GM12878 (cell line): ENCODE measurements at regions not wholly inside any gene's neighbourhood (a gene's known extent, or its start where the extent isn't known, plus 50 kb on each side); places are given as distances from the start of the nearest gene placed in this dataset.
A peak's percentile ranks its signal among the peaks of the same experiment; 100 is the strongest.
"Not testable (repeated sequence)": the region's sequence is repeated elsewhere in the genome, so short reads cannot be mapped to it uniquely, and the experiment has no call there.

Experiments used
- ATAC-seq: fragments of 200-7000 bp; cut with Tn5 transposase; 3 replicates; pipeline ENCODE4 v1.9.1; 2020; ENCODE audit warnings: mild to moderate bottlenecking, moderate library complexity
- BruUV-seq: library from RNA; stranded (reverse); fragments of 400-500 nt; replicated peaks from 2 replicates; lab custom pipeline; 2021; lab: Mats Ljungman, UMichigan
- CTCF ChIA-PET: fragments of 300-600 bp; sonication (Branson Sonifier 250); formaldehyde crosslinking; extraction: SDS; loops from one replicate; lab custom pipeline; 2021; ENCODE audit warnings: inconsistent platforms; lab: Yijun Ruan, JAX
- POLR2A ChIA-PET: fragments of 350-600 bp; formaldehyde crosslinking; extraction: SDS; loops from one replicate; lab custom pipeline; 2021; ENCODE audit warnings: inconsistent platforms; lab: Charles Lee
- RAD21 ChIA-PET: fragments of 300-600 bp; sonication (Branson Sonifier 250); formaldehyde crosslinking; loops from one replicate; lab custom pipeline; 2023; ENCODE audit warnings: antibody characterized with exemption; ENCODE audit not compliant: unreplicated experiment; lab: Charles Lee
- SMC1A ChIA-PET: fragments of 300-600 bp; sonication (Branson Sonifier 250); formaldehyde crosslinking; loops from one replicate; lab custom pipeline; 2023; ENCODE audit not compliant: unreplicated experiment, uncharacterized antibody; lab: Charles Lee
- DNase-seq: peaks from one replicate; pipeline ENCODE4 v3.0.0-alpha.2; 2011; ENCODE audit warnings: low read depth, low spot score
- FAIRE-seq: peaks from 3 replicates; lab custom pipeline; 2011; peaks lifted over from hg19 to GRCh38; lab: Jason Lieb, UNC
- H2AFZ ChIP-seq: 2 replicates; pipeline ENCODE4 v1.6.0; 2011; ENCODE audit warnings: low read depth, low read length, control low read depth; ENCODE audit not compliant: control insufficient read depth
- H3K27ac ChIP-seq: 2 replicates; pipeline ENCODE4 v1.5.1; 2011; ENCODE audit warnings: control low read depth; ENCODE audit not compliant: control insufficient read depth, insufficient read depth
- H3K27me3 ChIP-seq, 2 experiments: replicated peaks in 1 of 2; 2 replicates each; pipeline versions ENCODE4 v1.6.0 to v1.6.1; 2011; ENCODE audit warnings: low read length in 1 of 2; ENCODE audit not compliant: control insufficient read depth in 2 of 2, insufficient read depth in 2 of 2
- H3K36me3 ChIP-seq, 2 experiments: 2 replicates each; pipeline ENCODE4 v1.5.1; 2011; ENCODE audit warnings: low read length in 1 of 2; ENCODE audit not compliant: control insufficient read depth in 2 of 2, insufficient read depth in 2 of 2
- H3K4me1 ChIP-seq: 2 replicates; pipeline ENCODE4 v1.6.1; 2011; ENCODE audit warnings: mild to moderate bottlenecking, low read length, moderate library complexity, mixed read lengths; ENCODE audit not compliant: control insufficient read depth, insufficient read depth
- H3K4me2 ChIP-seq: 2 replicates; pipeline ENCODE4 v1.6.0; 2011; ENCODE audit warnings: control low read depth; ENCODE audit not compliant: control insufficient read depth, insufficient read depth
- H3K4me3 ChIP-seq: fragments of 200-600 bp; sonication (generic); 2 replicates; pipeline ENCODE4 v1.5.1; 2016
- H3K79me2 ChIP-seq: 2 replicates; pipeline ENCODE4 v1.6.0; 2011; ENCODE audit warnings: low read length; ENCODE audit not compliant: control insufficient read depth, insufficient read depth
- H3K9ac ChIP-seq: 2 replicates; pipeline ENCODE4 v1.8.0; 2011; ENCODE audit warnings: low read length, control low read depth, mixed read lengths; ENCODE audit not compliant: control insufficient read depth, insufficient read depth
- H3K9me3 ChIP-seq: replicated peaks from 3 replicates; pipeline ENCODE4 v1.5.1; 2011; ENCODE audit warnings: mild to moderate bottlenecking, low read length; ENCODE audit not compliant: control insufficient read depth, insufficient read depth
- H4K20me1 ChIP-seq: 2 replicates; pipeline ENCODE4 v1.6.0; 2011; ENCODE audit not compliant: control insufficient read depth, insufficient read depth
- MEF2B ChIP-seq: fragments of 450-650 bp; IDR thresholded peaks from 2 replicates; pipeline ENCODE4 v1.6.1; 2018; ENCODE audit warnings: mild to moderate bottlenecking, moderate library complexity; ENCODE audit not compliant: partially characterized antibody, poor library complexity, severe bottlenecking
- POLR2A ChIP-seq: IDR thresholded peaks from 2 replicates; pipeline ENCODE4 v1.6.1; 2011; ENCODE audit warnings: low read depth, mild to moderate bottlenecking, low read length
- SPI1 ChIP-seq: IDR thresholded peaks from 2 replicates; pipeline ENCODE4 v1.6.1; 2011; ENCODE audit warnings: low read depth, mild to moderate bottlenecking, low read length, moderate library complexity, borderline replicate concordance; ENCODE audit not compliant: insufficient read depth
- ZNF687 ChIP-seq: fragments of 450-650 bp; IDR thresholded peaks from 2 replicates; pipeline ENCODE4 v1.6.1; 2017; ENCODE audit warnings: mild to moderate bottlenecking, moderate library complexity
- WGBS: methylation state at CpG from one replicate; pipeline ENCODE4 v1.1.6; 2016; ENCODE audit warnings: low lambda C conversion rate; ENCODE audit not compliant: insufficient replicate concordance, insufficient coverage; ENCODE audit errors: missing lambda C conversion rate; 5-methylcytosine and 5-hydroxymethylcytosine counted together
- in situ Hi-C: fragments of 300-500 bp; cut with MboI; formaldehyde crosslinking; loops from 9 replicates; pipeline ENCODE4 v1.14.3; 2018; ENCODE audit warnings: mixed read lengths
- intact Hi-C: fragments of 100-400 bp; cut with micrococcal nuclease; formaldehyde crosslinking; loops from one replicate; pipeline ENCODE4 v1.14.2; 2022; ENCODE audit not compliant: unreplicated experiment

- H4K20me1 ChIP-seq, result not testable (repeated sequence)
These were observed 62.7 kb upstream of the SPN start for GRCh38 chr16:29600111-29601000.

GRCh38 chr16:29602247-29602625 lies 60.8 kb upstream of the SPN start:
- H4K20me1 ChIP-seq, BruUV-seq, ATAC-seq, H3K4me2 ChIP-seq, FAIRE-seq, H3K36me3 ChIP-seq, CTCF ChIA-PET, SMC1A ChIA-PET, H3K27me3 ChIP-seq, intact Hi-C loops, H3K4me3 ChIP-seq, DNase-seq, H3K27ac ChIP-seq, RAD21 ChIA-PET, H3K9me3 ChIP-seq, H3K9ac ChIP-seq, POLR2A ChIA-PET, H2AFZ ChIP-seq: not testable (repeated sequence)
- in situ Hi-C loops, result loop anchor here (5.0 kb wide), 1 partner anchor 215 kb away; the partner anchor contains the start of gene PAGR1
- H3K4me1 ChIP-seq, result peaks cover 20% of the 10 kb centered on the region
- WGBS, result 74% methylated on average over 9 of the region's 9 CpGs
- H3K79me2 ChIP-seq, result peaks cover 54% of the 10 kb centered on the region

More at GRCh38 chr16:29600111-29601000, 62.7 kb upstream of the SPN start:
- H3K36me3 ChIP-seq, intact Hi-C loops, H2AFZ ChIP-seq, FAIRE-seq, H3K9me3 ChIP-seq, DNase-seq, SMC1A ChIA-PET, RAD21 ChIA-PET, H3K9ac ChIP-seq, H3K27me3 ChIP-seq, BruUV-seq: not testable (repeated sequence)
- POLR2A ChIA-PET, result interaction anchor here (1.1 kb wide), 1 partner anchor 13 kb away, joined by 3 read pairs; no protein-coding TSS in a partner anchor
- Histone ChIP-seq H3K79me2 (peaks cover 47% of the 10 kb centered on the region), H3K27ac (peak overlapping the region; percentile 27), H3K4me3 (peak overlapping the region; percentile 41; the same call in 1 of the 2 replicates), H3K4me1 (peaks cover 19% of the 10 kb centered on the region), H3K4me2 (peak overlapping the region; percentile 71)
- WGBS, result 14% methylated on average over 26 of the region's 26 CpGs
- ATAC-seq, result peak; percentile 66
- in situ Hi-C loops, result loop anchor here (5.0 kb wide), 1 partner anchor 217 kb away; the partner anchor contains the start of gene PAGR1
- CTCF ChIA-PET, result interaction anchor here (1.1 kb wide), 2 partner anchors 29 to 248 kb away, joined by 3 to 4 read pairs; no protein-coding TSS in a partner anchor
- TF ChIP-seq SPI1 (peak; percentile 70), MEF2B (peak; percentile 26), ZNF687 (peak; percentile 75; the same call in 1 of the 2 replicates), POLR2A (peak; percentile 41; the same call in 1 of the 2 replicates)
